GM21825 (cell line): ENCODE measurements at regions not wholly inside any gene's neighbourhood (a gene's known extent, or its start where the extent isn't known, plus 50 kb on each side); places are given as distances from the start of the nearest gene placed in this dataset.

Source experiments
- ATAC-seq: cut with Tn5 transposase; IDR thresholded peaks from one replicate; pipeline ENCODE4 v1.9.1; 2021; ENCODE audit warnings: mild to moderate bottlenecking, moderate library complexity; ENCODE audit not compliant: unreplicated experiment

GRCh38 chr19:28234637-28235036, 978.3 kb downstream of the UQCRFS1 start:
- ATAC-seq = no peak

DNA sequence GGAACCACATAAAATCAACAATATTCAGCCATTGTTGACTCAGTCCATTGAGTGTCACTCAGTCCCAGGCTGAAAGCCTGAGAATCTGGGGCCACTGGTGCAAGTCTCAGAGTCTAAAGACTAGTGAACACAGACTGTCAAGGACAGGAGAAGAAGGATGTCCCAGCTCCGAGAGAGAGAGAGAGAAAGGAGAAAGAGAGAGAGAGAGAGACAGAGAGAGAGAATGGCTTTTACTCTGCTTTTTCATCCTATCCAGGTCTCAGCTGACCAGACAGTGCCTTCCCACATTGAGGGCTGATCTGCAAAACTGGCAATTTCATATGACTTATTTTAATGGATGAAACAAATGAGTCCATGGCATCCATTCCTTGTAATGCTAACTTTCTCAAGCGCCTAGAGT, 984.1 kb downstream of the UQCRFS1 start:
- no peak for ATAC-seq

DNA sequence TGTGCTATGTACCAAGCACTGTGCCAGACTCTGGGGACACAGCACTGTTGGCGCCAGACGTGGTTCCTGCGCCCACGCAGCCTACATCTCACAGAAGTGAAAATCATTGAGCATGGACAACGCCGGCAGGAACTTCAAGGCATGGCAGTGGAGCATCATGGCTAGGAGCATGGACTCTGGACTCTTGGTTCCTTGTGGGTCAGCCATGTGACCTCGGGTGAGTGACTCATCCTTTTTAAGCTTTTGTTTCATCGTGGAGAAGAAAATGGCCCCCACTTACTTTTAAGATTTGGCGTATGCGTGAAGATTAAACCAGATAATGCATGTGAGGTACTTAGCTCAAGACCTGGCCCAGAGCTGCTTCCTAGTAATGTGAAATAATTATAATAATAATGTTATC, 988.5 kb downstream of the UQCRFS1 start:
- ATAC-seq = no peak

GRCh38 chr19:28221736-28222135, 991.2 kb downstream of the UQCRFS1 start:
- no peak for ATAC-seq

DNA sequence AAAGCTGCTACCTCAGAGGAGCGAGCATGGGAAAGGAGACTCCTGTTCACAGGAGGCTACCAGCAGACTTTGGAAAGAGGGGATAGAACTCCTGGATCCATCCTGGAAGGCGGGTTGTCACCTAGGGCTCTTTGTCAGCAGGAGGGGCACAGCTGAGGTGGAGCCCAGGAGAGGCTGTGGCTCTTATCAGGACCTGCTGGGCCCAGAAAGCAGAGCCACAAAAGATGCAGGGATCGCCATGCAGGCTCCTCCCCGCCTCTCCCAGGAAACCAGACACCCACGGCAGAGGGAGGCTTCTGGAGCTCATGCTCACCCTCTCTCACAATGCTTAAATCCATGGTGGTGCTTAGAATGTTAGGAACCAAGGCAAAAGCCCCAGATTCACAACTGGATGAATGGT, 994.2 kb downstream of the UQCRFS1 start:
- no peak for ATAC-seq

GRCh38 chr19:28217022-28217421, 995.9 kb downstream of the UQCRFS1 start:
- ATAC-seq = no peak

DNA sequence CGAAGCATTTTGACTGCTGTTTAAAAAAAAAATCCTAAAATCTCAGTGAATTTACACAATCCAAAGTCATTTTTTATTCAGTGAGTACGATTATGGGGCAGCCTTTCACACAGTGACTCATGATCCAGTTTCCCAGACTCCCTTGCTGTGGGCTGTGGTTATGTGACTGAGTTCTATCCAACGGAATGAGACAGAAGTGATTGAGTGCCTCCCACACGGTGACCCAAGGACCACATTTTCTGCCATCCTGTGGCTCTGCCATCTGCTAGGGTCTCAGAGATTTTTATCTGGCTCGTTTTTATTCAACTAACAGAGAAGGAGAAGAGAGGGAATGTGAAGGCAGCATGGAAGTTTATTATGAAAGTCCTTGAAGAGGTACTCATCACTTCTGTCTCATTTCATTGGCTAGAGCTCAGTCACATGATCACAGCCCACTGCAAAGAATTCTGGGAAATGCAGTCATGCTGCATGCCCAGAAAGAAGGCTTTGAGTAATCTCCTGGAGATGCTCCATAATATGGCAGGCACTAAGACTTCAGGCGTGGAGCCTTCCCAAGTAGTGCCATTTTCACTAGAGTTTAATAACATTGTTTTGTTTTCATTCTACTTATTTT, 999.4 kb downstream of the UQCRFS1 start:
- no peak for ATAC-seq

GRCh38 chr19:28210886-28211285, 1002.1 kb downstream of the UQCRFS1 start:
- no peak for ATAC-seq

- ATAC-seq = no peak
These were observed 1004.2 kb downstream of the UQCRFS1 start for GRCh38 chr19:28208745-28209144.

- ATAC-seq = no peak
These were observed 1005.7 kb downstream of the UQCRFS1 start for GRCh38 chr19:28207244-28207643.

- ATAC-seq = no peak
These were observed 1011.4 kb downstream of the UQCRFS1 start for GRCh38 chr19:28201462-28201943.

- ATAC-seq = no peak
These were observed 1013.6 kb downstream of the UQCRFS1 start for GRCh38 chr19:28199323-28199722.

- ATAC-seq = no peak
These were observed 1016.0 kb downstream of the UQCRFS1 start for GRCh38 chr19:28196961-28197360.

GRCh38 chr19:28196101-28196500, 1016.9 kb downstream of the UQCRFS1 start:
- no peak for ATAC-seq

- ATAC-seq = no peak
These were observed 1027.3 kb downstream of the UQCRFS1 start for GRCh38 chr19:28185646-28186045.

- no peak for ATAC-seq
These were observed 1028.0 kb downstream of the UQCRFS1 start for GRCh38 chr19:28184997-28185396.

DNA sequence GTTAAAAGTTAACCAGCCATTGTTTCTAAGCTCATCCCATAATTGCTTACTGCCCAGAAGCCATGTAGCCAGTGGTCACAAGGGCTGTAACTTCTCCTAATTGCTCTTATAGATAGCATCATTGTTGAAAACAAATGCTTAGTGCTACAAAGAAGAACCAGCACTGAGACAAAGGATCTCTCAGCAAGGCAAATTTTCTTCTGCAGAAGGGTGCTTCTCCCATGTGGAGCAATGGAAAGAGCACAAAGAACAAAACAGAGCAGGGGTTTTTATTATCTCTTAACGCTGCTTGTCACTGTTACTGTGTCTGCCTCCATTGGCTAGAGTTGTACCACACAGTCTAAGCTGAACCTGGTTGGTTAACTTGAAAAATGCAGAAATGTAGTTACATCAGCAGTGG, 1036.8 kb downstream of the UQCRFS1 start:
- no peak for ATAC-seq

GRCh38 chr19:28171983-28172382, 1041.0 kb downstream of the UQCRFS1 start:
- no peak for ATAC-seq

GRCh38 chr19:28170066-28170465, 1042.9 kb downstream of the UQCRFS1 start:
- ATAC-seq = no peak

DNA sequence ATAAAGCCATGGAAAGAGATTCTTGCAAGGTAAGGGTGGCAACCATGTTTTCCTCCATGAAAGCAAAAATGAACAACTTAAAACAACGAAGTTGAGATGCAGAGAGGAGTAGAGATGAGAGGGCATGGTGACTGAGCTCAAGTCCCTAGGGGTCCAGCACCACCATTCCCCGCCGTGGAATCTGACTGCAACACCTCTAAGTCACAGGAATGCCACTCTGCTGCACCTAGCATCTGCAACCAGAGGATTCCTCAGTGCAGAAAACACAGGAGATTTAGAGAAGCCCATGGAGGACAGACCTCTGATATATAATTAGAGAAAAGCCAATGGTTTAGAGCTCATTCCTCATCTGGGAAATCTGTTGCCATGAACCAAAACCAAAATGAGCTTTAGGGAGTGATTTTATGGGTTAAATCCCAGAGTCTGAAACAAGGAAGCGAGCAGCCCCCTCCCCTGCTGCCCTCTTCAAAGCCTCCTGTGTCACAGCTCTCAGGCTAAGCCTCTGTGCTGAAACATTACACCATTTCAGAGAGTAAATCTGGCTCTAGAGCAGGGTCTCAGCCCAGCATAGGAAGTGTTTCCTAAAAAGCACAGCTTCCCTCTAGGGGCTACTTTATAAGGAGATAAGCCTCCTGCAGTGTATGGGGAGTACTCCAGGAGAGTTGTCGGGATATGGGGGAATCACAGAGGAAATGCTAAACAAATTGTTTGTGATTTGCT, 1043.6 kb downstream of the UQCRFS1 start:
- ATAC-seq = no peak

DNA sequence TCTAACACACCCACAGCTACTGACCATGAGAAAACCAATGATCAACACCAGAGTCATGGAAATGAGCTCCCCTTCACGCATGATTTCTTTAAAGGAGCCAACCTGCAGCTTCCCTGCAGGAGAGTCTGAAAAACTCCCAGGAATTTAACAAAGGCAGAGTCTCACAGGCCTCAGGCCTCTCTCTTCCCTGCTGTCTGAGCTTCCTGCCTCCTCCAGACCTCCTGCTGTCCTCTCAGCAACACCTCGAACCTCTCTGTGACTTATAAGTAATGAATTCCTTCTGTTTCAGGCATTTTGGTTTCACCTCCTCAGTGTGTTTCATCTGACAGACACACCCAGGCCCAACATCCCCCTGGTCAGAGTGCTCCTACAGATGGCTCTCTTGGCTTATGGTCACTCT, 1044.4 kb downstream of the UQCRFS1 start:
- ATAC-seq = no peak

DNA sequence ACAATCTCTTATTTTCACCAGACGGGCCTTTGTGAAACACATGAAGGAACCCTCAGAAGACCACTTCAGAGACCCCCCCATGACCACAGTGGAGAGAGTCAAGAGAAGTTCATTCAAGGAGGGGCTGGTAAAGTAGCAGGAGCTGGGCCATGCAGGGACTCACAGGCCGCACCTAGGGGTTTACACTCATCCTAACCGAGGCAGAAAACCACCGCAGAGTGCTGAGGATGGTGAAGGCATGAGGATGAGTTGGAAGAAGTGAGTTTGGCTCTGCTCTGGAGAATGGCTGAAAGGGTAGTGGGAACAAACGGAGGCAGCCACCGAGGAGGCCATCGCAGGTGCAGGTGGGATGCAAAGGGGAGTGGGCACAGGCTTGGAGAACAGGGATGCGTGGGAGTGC, 1046.9 kb downstream of the UQCRFS1 start:
- no peak for ATAC-seq

DNA sequence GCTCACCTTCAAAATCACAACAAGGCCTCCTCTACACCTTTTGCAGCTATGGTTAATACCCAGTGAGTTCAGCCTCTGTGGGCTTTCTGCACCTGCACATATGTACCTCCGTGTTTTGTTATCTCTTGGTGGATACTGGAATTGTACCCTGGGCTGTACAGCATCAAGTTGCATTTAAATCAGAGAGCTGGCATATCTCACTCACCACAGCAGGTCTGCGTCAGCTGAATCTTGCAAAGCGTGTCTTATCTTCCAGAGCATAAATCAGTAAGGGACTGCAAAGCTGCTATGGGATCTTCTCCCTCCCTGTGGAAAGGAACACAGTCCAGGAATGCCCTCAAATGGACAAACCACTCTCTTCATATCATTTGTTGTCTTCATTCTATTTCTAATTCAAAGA, 1048.7 kb downstream of the UQCRFS1 start:
- ATAC-seq = no peak
